ENCODE measurements at regions not wholly inside any gene's neighbourhood (a gene's known extent, or its start where the extent isn't known, plus 50 kb on each side); places are given as distances from the start of the nearest gene placed in this dataset.
A peak's percentile ranks its signal among the peaks of the same experiment; 100 is the strongest.
"Not testable (repeated sequence)": the region's sequence is repeated elsewhere in the genome, so short reads cannot be mapped to it uniquely, and the experiment has no call there.

- not testable (repeated sequence) for TF ChIP-seq CTCF (IDR thresholded peaks at IDR 0.05)
- TF ChIP-seq POLR2A (IDR thresholded peaks at IDR 0.05), result peak in 2 of 4 donors; percentile 43 to 60
- peak; percentile 30 to 43 for TF ChIP-seq POLR2AphosphoS5 (IDR thresholded peaks at IDR 0.05)
Observed at GRCh38 chr16:29074554-29075402, 89.9 kb downstream of the LAT start.
